ENCODE measurements at regions not wholly inside any gene's neighbourhood (a gene's known extent, or its start where the extent isn't known, plus 50 kb on each side); places are given as distances from the start of the nearest gene placed in this dataset.

- no peak for TF ChIP-seq MAX (IDR thresholded peaks at IDR 0.05; ENCODE audit: low read depth, low read length)
- TF ChIP-seq POLR2A (IDR thresholded peaks at IDR 0.05; ENCODE audit: extremely low read depth, insufficient read length), result no peak
- no peak for TF ChIP-seq CTCF (IDR thresholded peaks at IDR 0.05; ENCODE audit: low read depth, low read length)
- no peak for TF ChIP-seq MYC (IDR thresholded peaks at IDR 0.05; ENCODE audit: low read depth, low read length)
Observed at GRCh38 chr22:19586922-19587684, 62.9 kb upstream of the CLDN5 start.

All from NB4 (cell line).